ENCODE measurements at regions not wholly inside any gene's neighbourhood (a gene's known extent, or its start where the extent isn't known, plus 50 kb on each side); places are given as distances from the start of the nearest gene placed in this dataset.

DNA sequence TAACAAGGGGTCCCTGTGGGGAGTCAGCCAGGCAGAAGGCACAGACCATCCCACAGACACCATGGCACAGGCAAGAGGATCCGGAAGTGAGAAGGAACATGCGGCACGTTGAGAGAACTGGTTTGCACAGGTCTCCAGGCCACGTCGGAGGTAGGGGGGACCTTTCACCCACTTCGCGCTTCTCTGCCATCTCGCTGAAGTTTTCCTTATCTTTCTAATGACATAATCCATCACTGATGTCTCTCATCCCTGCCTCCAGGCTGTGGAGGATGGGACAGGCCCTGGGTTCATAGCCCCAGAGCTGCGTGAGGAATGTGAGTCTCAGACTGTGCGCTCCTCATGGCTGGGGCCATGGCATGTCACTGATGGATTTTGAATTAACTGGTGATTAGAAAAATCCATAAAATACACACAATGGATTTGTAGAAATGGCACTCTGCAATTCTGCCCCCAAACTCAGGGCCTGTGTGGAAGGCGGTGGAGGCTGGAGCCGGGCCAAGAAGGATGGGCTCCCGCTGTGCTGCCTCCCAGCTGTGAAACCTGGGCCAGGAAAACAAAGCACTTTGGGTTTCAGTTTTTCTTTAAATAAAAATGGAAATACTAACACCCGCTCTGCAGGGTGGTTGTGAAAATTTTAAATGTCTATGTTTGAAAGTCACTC is 113.3 kb upstream of the ALKAL2 start:
- TF ChIP-seq, protein P1, sequence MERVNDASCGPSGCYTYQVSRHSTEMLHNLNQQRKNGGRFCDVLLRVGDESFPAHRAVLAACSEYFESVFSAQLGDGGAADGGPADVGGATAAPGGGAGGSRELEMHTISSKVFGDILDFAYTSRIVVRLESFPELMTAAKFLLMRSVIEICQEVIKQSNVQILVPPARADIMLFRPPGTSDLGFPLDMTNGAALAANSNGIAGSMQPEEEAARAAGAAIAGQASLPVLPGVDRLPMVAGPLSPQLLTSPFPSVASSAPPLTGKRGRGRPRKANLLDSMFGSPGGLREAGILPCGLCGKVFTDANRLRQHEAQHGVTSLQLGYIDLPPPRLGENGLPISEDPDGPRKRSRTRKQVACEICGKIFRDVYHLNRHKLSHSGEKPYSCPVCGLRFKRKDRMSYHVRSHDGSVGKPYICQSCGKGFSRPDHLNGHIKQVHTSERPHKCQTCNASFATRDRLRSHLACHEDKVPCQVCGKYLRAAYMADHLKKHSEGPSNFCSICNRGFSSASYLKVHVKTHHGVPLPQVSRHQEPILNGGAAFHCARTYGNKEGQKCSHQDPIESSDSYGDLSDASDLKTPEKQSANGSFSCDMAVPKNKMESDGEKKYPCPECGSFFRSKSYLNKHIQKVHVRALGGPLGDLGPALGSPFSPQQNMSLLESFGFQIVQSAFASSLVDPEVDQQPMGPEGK (CRISPR knock-in tag; IDR thresholded peaks at IDR 0.05; ENCODE audit: borderline replicate concordance), result no peak
- TF ChIP-seq, protein P2, sequence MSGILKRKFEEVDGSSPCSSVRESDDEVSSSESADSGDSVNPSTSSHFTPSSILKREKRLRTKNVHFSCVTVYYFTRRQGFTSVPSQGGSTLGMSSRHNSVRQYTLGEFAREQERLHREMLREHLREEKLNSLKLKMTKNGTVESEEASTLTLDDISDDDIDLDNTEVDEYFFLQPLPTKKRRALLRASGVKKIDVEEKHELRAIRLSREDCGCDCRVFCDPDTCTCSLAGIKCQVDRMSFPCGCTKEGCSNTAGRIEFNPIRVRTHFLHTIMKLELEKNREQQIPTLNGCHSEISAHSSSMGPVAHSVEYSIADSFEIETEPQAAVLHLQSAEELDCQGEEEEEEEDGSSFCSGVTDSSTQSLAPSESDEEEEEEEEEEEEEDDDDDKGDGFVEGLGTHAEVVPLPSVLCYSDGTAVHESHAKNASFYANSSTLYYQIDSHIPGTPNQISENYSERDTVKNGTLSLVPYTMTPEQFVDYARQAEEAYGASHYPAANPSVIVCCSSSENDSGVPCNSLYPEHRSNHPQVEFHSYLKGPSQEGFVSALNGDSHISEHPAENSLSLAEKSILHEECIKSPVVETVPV (CRISPR knock-in tag; IDR thresholded peaks at IDR 0.05), result no peak
- TF ChIP-seq BACH2 (CRISPR knock-in tag; IDR thresholded peaks at IDR 0.05; ENCODE audit: borderline replicate concordance), result no peak
- no peak for TF ChIP-seq TOX (CRISPR knock-in tag; IDR thresholded peaks at IDR 0.05; ENCODE audit: borderline replicate concordance)
- no peak for TF ChIP-seq OSR1 (CRISPR knock-in tag; IDR thresholded peaks at IDR 0.05)
- TF ChIP-seq ZNF565 (CRISPR knock-in tag; conservative IDR thresholded peaks at IDR 0.05; ENCODE audit: low read depth), result no peak
- no peak for TF ChIP-seq PPARA (CRISPR knock-in tag; IDR thresholded peaks at IDR 0.05; ENCODE audit: borderline replicate concordance)
- TF ChIP-seq ZNF8 (CRISPR knock-in tag; IDR thresholded peaks at IDR 0.05), result no peak
- TF ChIP-seq GLIS3 (CRISPR knock-in tag; IDR thresholded peaks at IDR 0.05), result no peak
- no peak for TF ChIP-seq ZFP3 (CRISPR knock-in tag; IDR thresholded peaks at IDR 0.05)
- TF ChIP-seq, protein P3, sequence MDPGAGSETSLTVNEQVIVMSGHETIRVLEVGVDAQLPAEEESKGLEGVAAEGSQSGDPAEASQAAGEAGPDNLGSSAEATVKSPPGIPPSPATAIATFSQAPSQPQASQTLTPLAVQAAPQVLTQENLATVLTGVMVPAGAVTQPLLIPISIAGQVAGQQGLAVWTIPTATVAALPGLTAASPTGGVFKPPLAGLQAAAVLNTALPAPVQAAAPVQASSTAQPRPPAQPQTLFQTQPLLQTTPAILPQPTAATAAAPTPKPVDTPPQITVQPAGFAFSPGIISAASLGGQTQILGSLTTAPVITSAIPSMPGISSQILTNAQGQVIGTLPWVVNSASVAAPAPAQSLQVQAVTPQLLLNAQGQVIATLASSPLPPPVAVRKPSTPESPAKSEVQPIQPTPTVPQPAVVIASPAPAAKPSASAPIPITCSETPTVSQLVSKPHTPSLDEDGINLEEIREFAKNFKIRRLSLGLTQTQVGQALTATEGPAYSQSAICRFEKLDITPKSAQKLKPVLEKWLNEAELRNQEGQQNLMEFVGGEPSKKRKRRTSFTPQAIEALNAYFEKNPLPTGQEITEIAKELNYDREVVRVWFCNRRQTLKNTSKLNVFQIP (CRISPR knock-in tag; IDR thresholded peaks at IDR 0.05; ENCODE audit: borderline replicate concordance, low read depth), result no peak
- TF ChIP-seq ZNF70 (CRISPR knock-in tag; IDR thresholded peaks at IDR 0.05), result no peak
- no peak for TF ChIP-seq ARNTL (CRISPR knock-in tag; IDR thresholded peaks at IDR 0.05; ENCODE audit: borderline replicate concordance, low read depth)
- TF ChIP-seq ZFP30 (CRISPR knock-in tag; IDR thresholded peaks at IDR 0.05), result no peak
